Osteoblast (primary cell): ENCODE measurements at regions not wholly inside any gene's neighbourhood (a gene's known extent, or its start where the extent isn't known, plus 50 kb on each side); places are given as distances from the start of the nearest gene placed in this dataset.
A peak's percentile ranks its signal among the peaks of the same experiment; 100 is the strongest.

Experiments used
- DNase-seq: peaks from one replicate; pipeline ENCODE4 v3.0.0; 2011; ENCODE audit warnings: low spot score, mixed read lengths; ENCODE audit not compliant: insufficient read length; ENCODE audit errors: missing footprints
- H2AFZ ChIP-seq: 2 replicates; pipeline ENCODE4 v1.6.0; 2011; ENCODE audit warnings: mild to moderate bottlenecking, low read length
- H3K27ac ChIP-seq: 2 replicates; pipeline ENCODE4 v1.5.1; 2011; ENCODE audit warnings: mild to moderate bottlenecking, low read depth, low read length, moderate library complexity
- H3K27me3 ChIP-seq: 2 replicates; pipeline ENCODE4 v1.6.0; 2012; ENCODE audit warnings: mild to moderate bottlenecking, control low read depth, inconsistent platforms, low read length, moderate library complexity; ENCODE audit not compliant: insufficient read depth
- H3K36me3 ChIP-seq: 2 replicates; pipeline ENCODE4 v1.5.1; 2011; ENCODE audit warnings: mild to moderate bottlenecking, low read length, control low read depth, moderate library complexity; ENCODE audit not compliant: insufficient read depth
- H3K4me1 ChIP-seq: 2 replicates; pipeline ENCODE4 v1.5.1; 2011; ENCODE audit warnings: mild to moderate bottlenecking, low read length, control low read depth, moderate library complexity; ENCODE audit not compliant: insufficient read depth
- H3K4me2 ChIP-seq: 2 replicates; pipeline ENCODE4 v1.6.0; 2011; ENCODE audit warnings: mild to moderate bottlenecking, low read length; ENCODE audit not compliant: insufficient read depth
- H3K4me3 ChIP-seq: fragments of 200-600 bp; sonication (generic); 3 replicates; pipeline ENCODE4 v1.5.1; 2012; ENCODE audit warnings: mild to moderate bottlenecking, low read length, inconsistent platforms; ENCODE audit not compliant: insufficient read depth
- H3K79me2 ChIP-seq: 2 replicates; pipeline ENCODE4 v1.6.0; 2012; ENCODE audit warnings: mild to moderate bottlenecking, low read length, control low read depth, inconsistent platforms; ENCODE audit not compliant: insufficient read depth
- H3K9me3 ChIP-seq: 2 replicates; pipeline ENCODE4 v1.5.1; 2011; ENCODE audit warnings: low read depth, low read length, control low read depth
- H4K20me1 ChIP-seq: 2 replicates; pipeline ENCODE4 v1.6.0; 2012; ENCODE audit warnings: mild to moderate bottlenecking, low read length, control low read depth; ENCODE audit not compliant: insufficient read depth
- TF ChIP-seq, protein P1 (sequence below): IDR thresholded peaks from 2 replicates; pipeline ENCODE4 v1.5.1; 2011; ENCODE audit warnings: mild to moderate bottlenecking, low read depth, low read length, moderate library complexity; ENCODE audit errors: extremely low read depth

DNA sequence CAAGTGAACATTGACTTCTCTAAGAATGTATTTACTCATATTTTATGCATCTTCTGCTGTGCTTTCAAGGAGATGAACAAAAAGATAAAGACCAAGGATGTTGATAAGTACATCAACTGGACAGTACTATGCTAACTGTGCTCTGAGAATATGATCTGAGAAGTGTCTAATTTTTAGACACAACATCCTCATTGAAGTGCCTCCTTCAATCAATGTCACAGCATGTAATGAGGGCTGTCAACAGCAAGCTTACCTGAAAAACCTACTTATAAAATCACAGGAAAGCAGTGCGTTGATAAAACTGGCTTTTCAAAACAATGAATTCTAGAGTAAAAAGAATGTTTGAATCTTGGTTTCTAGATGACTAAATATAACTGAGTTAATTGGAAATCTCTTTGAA lies 452.9 kb upstream of the DSEL start:
- Histone ChIP-seq H3K9me3 (no peaks in the 10 kb centered on the region), H3K4me3 (no peak overlapping the region), H3K4me2 (no peak overlapping the region), H3K27me3 (no peaks in the 10 kb centered on the region), H3K79me2 (no peaks in the 10 kb centered on the region), H4K20me1 (no peaks in the 10 kb centered on the region), H3K27ac (no peak overlapping the region), H3K4me1 (no peaks in the 10 kb centered on the region), H2AFZ (peak overlapping the region; percentile 50), H3K36me3 (no peaks in the 10 kb centered on the region)
- no peak for DNase-seq
- TF ChIP-seq, protein P1, sequence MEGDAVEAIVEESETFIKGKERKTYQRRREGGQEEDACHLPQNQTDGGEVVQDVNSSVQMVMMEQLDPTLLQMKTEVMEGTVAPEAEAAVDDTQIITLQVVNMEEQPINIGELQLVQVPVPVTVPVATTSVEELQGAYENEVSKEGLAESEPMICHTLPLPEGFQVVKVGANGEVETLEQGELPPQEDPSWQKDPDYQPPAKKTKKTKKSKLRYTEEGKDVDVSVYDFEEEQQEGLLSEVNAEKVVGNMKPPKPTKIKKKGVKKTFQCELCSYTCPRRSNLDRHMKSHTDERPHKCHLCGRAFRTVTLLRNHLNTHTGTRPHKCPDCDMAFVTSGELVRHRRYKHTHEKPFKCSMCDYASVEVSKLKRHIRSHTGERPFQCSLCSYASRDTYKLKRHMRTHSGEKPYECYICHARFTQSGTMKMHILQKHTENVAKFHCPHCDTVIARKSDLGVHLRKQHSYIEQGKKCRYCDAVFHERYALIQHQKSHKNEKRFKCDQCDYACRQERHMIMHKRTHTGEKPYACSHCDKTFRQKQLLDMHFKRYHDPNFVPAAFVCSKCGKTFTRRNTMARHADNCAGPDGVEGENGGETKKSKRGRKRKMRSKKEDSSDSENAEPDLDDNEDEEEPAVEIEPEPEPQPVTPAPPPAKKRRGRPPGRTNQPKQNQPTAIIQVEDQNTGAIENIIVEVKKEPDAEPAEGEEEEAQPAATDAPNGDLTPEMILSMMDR, result no peak

GRCh38 chr18:67966224-67966623 lies 449.7 kb upstream of the DSEL start:
- TF ChIP-seq, protein P1, result no peak
- Histone ChIP-seq H3K27me3 (no peaks in the 10 kb centered on the region), H4K20me1 (no peaks in the 10 kb centered on the region), H2AFZ (no peak overlapping the region), H3K4me3 (no peak overlapping the region), H3K4me2 (no peak overlapping the region), H3K27ac (no peak overlapping the region), H3K79me2 (no peaks in the 10 kb centered on the region), H3K36me3 (no peaks in the 10 kb centered on the region), H3K4me1 (no peaks in the 10 kb centered on the region), H3K9me3 (no peaks in the 10 kb centered on the region)
- no peak for DNase-seq

DNA sequence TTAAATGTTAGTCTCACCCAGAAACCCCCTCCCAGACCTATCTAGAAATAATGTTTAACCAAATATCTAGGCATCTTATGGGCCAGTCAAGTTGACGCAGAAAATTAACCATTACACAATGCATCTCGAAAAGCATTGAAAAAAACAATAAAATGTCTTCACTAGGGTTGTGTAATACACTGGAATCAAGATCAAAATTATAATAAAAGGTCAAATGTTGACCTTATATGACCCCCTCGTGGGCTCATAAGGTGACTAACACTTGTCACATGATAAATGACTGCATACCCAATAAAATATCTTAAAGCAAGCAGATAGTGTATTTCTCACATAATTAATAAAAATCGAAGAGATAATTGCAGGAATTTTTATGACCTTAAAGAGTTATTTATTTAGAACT lies 447.9 kb upstream of the DSEL start:
- TF ChIP-seq, protein P1, result no peak
- no peak overlapping the region for H2AFZ ChIP-seq
- no peak overlapping the region for H3K27ac ChIP-seq
- no peaks in the 10 kb centered on the region for H3K4me1 ChIP-seq
- no peaks in the 10 kb centered on the region for H3K9me3 ChIP-seq
- H4K20me1 ChIP-seq, result no peaks in the 10 kb centered on the region
- H3K27me3 ChIP-seq, result no peaks in the 10 kb centered on the region
- H3K4me2 ChIP-seq, result no peak overlapping the region
- H3K36me3 ChIP-seq, result no peaks in the 10 kb centered on the region
- no peak for DNase-seq
- H3K79me2 ChIP-seq, result no peaks in the 10 kb centered on the region
- H3K4me3 ChIP-seq, result no peak overlapping the region

- H3K79me2 ChIP-seq, result no peaks in the 10 kb centered on the region
- no peaks in the 10 kb centered on the region for H3K4me1 ChIP-seq
- H2AFZ ChIP-seq, result no peak overlapping the region
- no peaks in the 10 kb centered on the region for H3K9me3 ChIP-seq
- no peak overlapping the region for H3K4me2 ChIP-seq
- no peaks in the 10 kb centered on the region for H3K27me3 ChIP-seq
- H4K20me1 ChIP-seq, result no peaks in the 10 kb centered on the region
- no peaks in the 10 kb centered on the region for H3K36me3 ChIP-seq
- no peak overlapping the region for H3K27ac ChIP-seq
- TF ChIP-seq, protein P1, result no peak
- no peak for DNase-seq
- H3K4me3 ChIP-seq, result no peak overlapping the region
These were observed 445.4 kb upstream of the DSEL start for GRCh38 chr18:67961701-67962440.
